Hematopoietic multipotent progenitor cell treated with erythropoietin and hydrocortisone succinate and interleukin-3 and kit ligand, for 4 days (in vitro differentiated cells): ENCODE measurements at regions not wholly inside any gene's neighbourhood (a gene's known extent, or its start where the extent isn't known, plus 50 kb on each side); places are given as distances from the start of the nearest gene placed in this dataset.
"Not testable (repeated sequence)": the region's sequence is repeated elsewhere in the genome, so short reads cannot be mapped to it uniquely, and the experiment has no call there.

Source experiments
- DNase-seq: peaks from one replicate; pipeline ENCODE4 v3.0.0-alpha.2; 2015

DNA sequence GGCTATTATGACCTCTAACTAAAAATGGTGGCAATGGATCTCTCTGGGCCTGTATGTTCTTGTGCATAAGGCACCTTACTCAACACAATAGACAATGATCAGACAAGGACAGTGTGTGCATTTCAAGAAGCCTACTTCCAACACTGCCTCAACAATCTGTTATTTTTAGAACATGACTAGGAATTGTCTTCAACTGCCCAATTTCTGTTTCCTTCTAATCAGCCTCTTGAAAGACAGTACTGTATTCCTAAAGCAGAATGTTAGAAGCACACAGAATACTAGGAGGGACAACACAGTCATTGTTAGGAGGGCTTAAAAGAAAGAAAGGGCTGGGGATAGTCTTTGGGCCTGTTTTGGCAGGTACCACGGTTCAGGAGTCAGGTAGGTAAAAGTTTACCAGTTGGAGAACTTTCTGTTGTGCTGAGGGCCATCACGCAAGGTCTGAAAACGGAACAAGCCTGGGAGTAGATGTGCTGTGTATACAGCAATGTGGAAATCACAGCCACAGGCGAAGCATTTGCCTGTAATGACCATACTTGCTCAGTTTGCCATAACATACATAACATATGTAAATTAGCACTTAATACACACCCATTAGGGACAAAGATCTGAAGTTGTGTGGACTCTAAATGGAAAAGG lies 100.8 kb upstream of the ATXN3L start:
- no peak for DNase-seq

DNA sequence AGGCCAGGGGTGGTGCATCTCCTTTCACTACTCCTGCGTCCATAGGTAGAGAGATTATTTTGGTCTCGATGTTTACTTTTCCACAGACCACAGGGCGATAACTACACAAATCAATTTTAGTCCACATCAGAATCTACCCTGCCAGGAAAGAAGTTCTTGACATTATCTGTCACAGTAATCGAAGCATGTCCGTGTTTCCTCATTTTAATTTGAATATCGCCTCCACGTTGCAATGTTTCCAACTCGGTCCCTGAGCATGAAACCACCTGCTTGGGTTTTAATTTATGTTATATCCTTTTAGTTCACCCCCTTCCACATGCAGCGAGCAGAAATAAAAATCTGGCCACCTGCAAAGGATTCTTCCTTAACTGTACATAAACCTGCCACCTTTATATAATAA lies 100.1 kb upstream of the ATXN3L start:
- no peak for DNase-seq

GRCh38 chrX:13419276-13419675 lies 99.4 kb upstream of the ATXN3L start:
- no peak for DNase-seq

DNA sequence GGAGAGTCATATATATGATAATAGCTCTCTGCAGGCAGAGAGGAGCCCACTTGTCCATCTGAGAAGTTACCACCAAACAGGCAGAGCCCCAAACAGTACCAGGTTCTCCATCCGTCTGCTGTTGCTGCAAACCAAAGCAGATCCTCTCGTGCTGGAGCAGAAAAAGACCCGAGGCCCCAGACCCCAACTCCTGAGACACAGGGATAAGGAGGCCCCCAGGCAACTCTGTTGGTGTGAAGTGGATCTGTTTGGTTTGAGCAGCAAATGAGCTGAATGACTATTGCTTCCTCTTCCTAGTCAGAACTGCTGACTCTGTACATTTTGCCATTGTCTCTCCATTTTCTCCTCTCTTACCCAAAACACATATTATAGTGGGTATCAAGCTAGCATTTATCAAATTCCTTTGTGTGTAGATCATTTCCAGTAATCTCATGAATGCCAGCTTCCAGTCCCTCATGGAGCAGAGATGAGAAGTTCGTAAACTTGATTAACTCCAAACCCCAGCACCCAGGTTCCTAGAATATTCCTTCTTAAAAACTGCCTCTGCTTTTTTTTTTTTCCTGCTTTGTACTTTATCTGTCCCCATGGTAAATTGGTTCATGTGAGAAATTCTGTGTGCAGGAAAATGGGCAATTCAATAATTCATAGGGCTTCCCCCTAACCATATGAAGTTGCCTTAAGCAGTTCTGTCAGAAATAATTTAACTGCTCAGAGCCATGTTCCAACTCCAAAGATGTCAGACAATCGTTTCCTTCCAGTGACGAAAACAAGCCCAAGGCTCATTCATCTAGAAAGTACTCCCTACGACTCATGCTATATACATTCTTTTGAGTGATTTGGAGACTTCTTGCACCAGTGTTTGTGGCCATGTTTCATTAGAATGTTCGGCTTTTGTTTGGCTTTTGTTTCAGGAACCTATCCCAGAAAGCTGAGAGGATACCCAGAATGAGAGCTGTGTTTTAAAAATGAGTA lies 98.6 kb upstream of the ATXN3L start:
- DNase-seq = no peak

- DNase-seq = no peak
Measured at GRCh38 chrX:13415509-13415908, 95.7 kb upstream of the ATXN3L start.

GRCh38 chrX:13414006-13414647 lies 94.3 kb upstream of the ATXN3L start:
- no peak for DNase-seq

GRCh38 chrX:13412208-13412600 lies 92.4 kb upstream of the ATXN3L start:
- DNase-seq = no peak

- no peak for DNase-seq
Measured at GRCh38 chrX:13411496-13412207, 91.8 kb upstream of the ATXN3L start.

- DNase-seq = not testable (repeated sequence)
Measured at GRCh38 chrX:13408599-13408998, 88.7 kb upstream of the ATXN3L start.

DNA sequence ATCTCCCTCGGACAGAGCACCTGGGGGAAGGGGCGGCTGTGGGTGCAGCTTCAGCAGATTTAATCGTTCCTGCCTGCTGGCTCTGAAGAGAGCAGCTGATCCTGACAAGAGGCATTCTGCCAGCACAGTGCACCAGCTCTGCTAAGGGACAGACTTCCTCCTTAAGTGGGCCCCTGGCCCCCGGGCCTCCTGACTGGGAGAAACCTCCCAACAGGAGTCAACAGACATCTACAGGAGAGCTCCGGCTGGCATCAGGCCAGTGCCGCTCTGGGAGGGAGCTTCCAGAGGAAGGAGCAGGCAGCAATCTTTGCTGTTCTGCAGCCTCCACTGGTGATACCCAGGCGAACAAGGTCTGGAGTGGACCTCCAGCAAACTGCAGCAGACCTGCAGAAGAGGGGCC lies 84.9 kb upstream of the ATXN3L start:
- DNase-seq = peak; percentile 30

GRCh38 chrX:13404364-13404763 lies 84.5 kb upstream of the ATXN3L start:
- DNase-seq = no peak

GRCh38 chrX:13401724-13402123 lies 81.9 kb upstream of the ATXN3L start:
- no peak for DNase-seq

GRCh38 chrX:13398839-13399238 lies 79.0 kb upstream of the ATXN3L start:
- no peak for DNase-seq

- DNase-seq = no peak
Measured at GRCh38 chrX:13397878-13398818, 78.3 kb upstream of the ATXN3L start.

GRCh38 chrX:13396924-13397323 lies 77.1 kb upstream of the ATXN3L start:
- DNase-seq = no peak

GRCh38 chrX:13389501-13389900 lies 69.6 kb upstream of the ATXN3L start:
- no peak for DNase-seq

DNA sequence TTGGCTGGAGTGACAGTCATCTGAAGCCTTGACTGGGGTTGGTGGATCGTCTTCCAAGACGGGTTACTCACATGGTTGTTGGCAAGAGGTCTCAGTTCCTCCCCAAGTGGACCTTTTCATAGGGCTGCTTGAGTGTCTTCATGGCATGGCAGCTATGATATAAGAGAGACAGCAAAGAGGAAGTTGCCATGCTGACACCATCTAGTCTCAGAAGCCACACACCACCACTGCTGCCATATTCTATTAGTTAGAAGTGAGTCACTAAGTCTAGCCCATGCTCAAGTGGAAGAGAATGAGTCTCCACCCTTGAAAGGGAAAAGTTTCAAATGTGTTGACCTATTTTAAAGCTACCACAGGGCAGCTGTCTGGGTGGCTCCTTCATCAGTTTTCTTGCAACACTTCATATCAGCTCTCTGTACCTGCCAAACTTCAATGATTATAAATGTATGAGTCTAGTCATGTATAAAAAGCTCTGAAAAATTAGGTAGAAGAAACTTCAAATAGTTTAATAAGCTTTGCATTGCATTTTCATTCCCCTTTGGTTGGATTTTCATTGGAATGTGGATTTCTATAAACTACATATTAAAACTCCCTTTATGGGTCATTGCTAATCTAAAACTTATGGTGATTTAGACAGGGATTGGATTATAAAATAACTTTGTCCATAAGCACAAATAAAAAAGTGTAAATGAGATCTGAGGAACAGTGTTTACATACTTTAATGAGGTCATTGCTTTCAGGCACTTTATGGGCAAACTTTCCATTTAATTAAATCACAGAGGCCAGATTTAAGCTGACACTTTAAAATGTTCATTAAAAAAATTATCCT lies 68.0 kb upstream of the ATXN3L start:
- peak; percentile 54 for DNase-seq

GRCh38 chrX:13386636-13387035 lies 66.8 kb upstream of the ATXN3L start:
- no peak for DNase-seq

DNA sequence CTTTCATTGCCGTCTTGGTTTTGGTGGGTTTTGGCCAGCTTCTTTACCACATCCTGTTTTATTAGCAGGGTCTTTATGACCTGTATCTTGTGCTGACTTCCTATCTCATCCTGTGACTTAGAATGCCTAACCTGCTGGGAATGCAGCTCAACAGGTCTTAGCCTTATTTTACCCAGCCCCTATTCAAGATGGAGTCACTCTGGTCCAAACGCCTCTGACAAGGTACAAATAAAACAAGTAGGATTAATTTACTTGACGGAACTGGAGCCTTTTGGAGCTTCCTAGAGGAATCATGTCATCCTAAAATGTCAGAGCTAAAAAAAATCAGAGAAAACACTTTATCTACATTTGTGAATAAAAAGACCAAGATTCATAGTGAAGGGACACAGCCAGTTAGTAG lies 66.2 kb upstream of the ATXN3L start:
- DNase-seq = no peak

DNA sequence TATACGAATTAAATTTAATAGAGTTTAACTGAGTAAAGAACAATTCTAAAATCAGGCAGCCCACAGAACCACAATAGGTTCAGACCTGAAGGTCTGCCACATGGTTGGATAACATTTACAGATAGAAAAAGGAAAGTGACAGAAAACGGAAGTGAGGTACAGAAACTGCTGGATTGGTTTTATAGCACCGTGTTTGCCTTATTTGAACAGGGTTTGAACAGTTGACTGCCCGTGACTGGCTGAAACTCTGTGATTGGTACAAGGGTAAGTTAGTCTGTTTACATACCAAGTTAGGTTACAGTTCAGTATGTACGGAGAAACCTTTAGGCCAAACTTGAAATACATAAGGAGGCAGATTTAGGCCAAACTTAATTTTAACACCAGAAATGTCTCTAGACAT lies 64.1 kb upstream of the ATXN3L start:
- DNase-seq = no peak

- no peak for DNase-seq
Measured at GRCh38 chrX:13381514-13381913, 61.7 kb upstream of the ATXN3L start.
